Uterus (tissue), 3 donors: ENCODE measurements at regions not wholly inside any gene's neighbourhood (a gene's known extent, or its start where the extent isn't known, plus 50 kb on each side); places are given as distances from the start of the nearest gene placed in this dataset.

Source experiments
- DNase-seq, 2 donors: peaks; one replicate each; pipeline ENCODE4 v3.0.0-alpha.2; 2019 to 2020
- H3K27ac ChIP-seq, 2 donors: fragments of 200-600 bp; sonication (generic); 1 replicate in 1 of 2; 2 replicates in 1 of 2; pipeline ENCODE4 v1.5.1; 2016 to 2018
- H3K27me3 ChIP-seq, 2 donors: fragments of 200-600 bp; sonication (generic); one replicate each; pipeline ENCODE4 v1.5.1; 2018 to 2019; ENCODE audit warnings: control low read depth in 1 of 2
- H3K36me3 ChIP-seq, 2 donors: fragments of 200-600 bp; sonication (generic); one replicate each; pipeline ENCODE4 v1.5.1; 2019; ENCODE audit warnings: control low read depth in 1 of 2
- H3K4me1 ChIP-seq, 2 donors: fragments of 200-600 bp; sonication (generic); one replicate each; pipeline ENCODE4 v1.5.1; 2018 to 2019; ENCODE audit warnings: control low read depth in 1 of 2
- H3K4me3 ChIP-seq, 2 donors: fragments of 200-600 bp; sonication (generic); 1 replicate in 1 of 2; 2 replicates in 1 of 2; pipeline ENCODE4 v1.5.1; 2018 to 2019; ENCODE audit warnings: mild to moderate bottlenecking in 1 of 2
- H3K9me3 ChIP-seq, 2 donors: fragments of 200-600 bp; sonication (generic); one replicate each; pipeline ENCODE4 v1.5.1; 2019; ENCODE audit warnings: control low read depth in 1 of 2
- CTCF ChIP-seq, 4 experiments: fragments of 200-600 bp in 2 of 4; fragments of 450-650 bp in 2 of 4; sonication (generic) in 2 of 4; IDR thresholded peaks; one replicate each; pipeline ENCODE4 v1.5.1; 2016 to 2019; ENCODE audit warnings: antibody characterized with exemption in 4 of 4, mild to moderate bottlenecking in 2 of 4, moderate library complexity in 1 of 4
- POLR2A ChIP-seq, 2 donors: fragments of 450-650 bp; IDR thresholded peaks; one replicate each; pipeline ENCODE4 v1.6.1; 2016; ENCODE audit warnings: antibody characterized with exemption in 2 of 2, mild to moderate bottlenecking in 1 of 2, moderate library complexity in 1 of 2
- intact Hi-C: fragments of 100-400 bp; cut with DNase I; formaldehyde crosslinking; loops from one replicate; pipeline ENCODE4 v1.15.1; 2023; ENCODE audit warnings: low total_unique reads
- donor health status: DM: yes; HTN: yes; CAD: no.

- Histone ChIP-seq H3K27me3 (no peaks in the 10 kb centered on the region), H3K4me3 (no peak overlapping the region), H3K9me3 (no peaks in the 10 kb centered on the region), H3K36me3 (no peaks in the 10 kb centered on the region), H3K4me1 (no peaks in the 10 kb centered on the region), H3K27ac (no peak overlapping the region)
- intact Hi-C loops = no loop called here
- DNase-seq = no peak
- no peak for TF ChIP-seq CTCF (IDR thresholded peaks at IDR 0.05)
- no peak for TF ChIP-seq POLR2A (IDR thresholded peaks at IDR 0.05)
These were observed 127.1 kb downstream of the HDGFL1 start for GRCh38 chr6:22696481-22696880.

- H3K27me3 ChIP-seq = no peaks in the 10 kb centered on the region
- H3K36me3 ChIP-seq = no peaks in the 10 kb centered on the region
- TF ChIP-seq CTCF (IDR thresholded peaks at IDR 0.05) (no peak), POLR2A (IDR thresholded peaks at IDR 0.05) (no peak)
- no peak for DNase-seq
- H3K27ac ChIP-seq = no peak overlapping the region
- no peak overlapping the region for H3K4me3 ChIP-seq
- intact Hi-C loops = no loop called here
- H3K4me1 ChIP-seq = no peaks in the 10 kb centered on the region
- H3K9me3 ChIP-seq = no peaks in the 10 kb centered on the region
These were observed 127.9 kb downstream of the HDGFL1 start for GRCh38 chr6:22697306-22697705.

- no peak for TF ChIP-seq POLR2A (IDR thresholded peaks at IDR 0.05)
- TF ChIP-seq CTCF (IDR thresholded peaks at IDR 0.05) = no peak
- no peaks in the 10 kb centered on the region for H3K27me3 ChIP-seq
- no peaks in the 10 kb centered on the region for H3K36me3 ChIP-seq
- H3K4me1 ChIP-seq = no peaks in the 10 kb centered on the region
- DNase-seq = no peak
- no peak overlapping the region for H3K4me3 ChIP-seq
- intact Hi-C loops = no loop called here
- H3K9me3 ChIP-seq = no peaks in the 10 kb centered on the region
- H3K27ac ChIP-seq = no peak overlapping the region
These were observed 129.8 kb downstream of the HDGFL1 start for GRCh38 chr6:22699151-22699550.

GRCh38 chr6:22706651-22707050 is 137.3 kb downstream of the HDGFL1 start:
- peak overlapping the region; percentile 30 to 37 for H3K27ac ChIP-seq

GRCh38 chr6:22708469-22708868 is 139.1 kb downstream of the HDGFL1 start:
- no peak for DNase-seq
- Histone ChIP-seq H3K27ac (peak overlapping the region in 1 of 2 donors; percentile 4), H3K4me1 (peaks cover 0 to 7% of the 10 kb centered on the region in 2 donors), H3K36me3 (no peaks in the 10 kb centered on the region), H3K27me3 (no peaks in the 10 kb centered on the region), H3K9me3 (no peaks in the 10 kb centered on the region), H3K4me3 (no peak overlapping the region)
- TF ChIP-seq CTCF (IDR thresholded peaks at IDR 0.05) (no peak), POLR2A (IDR thresholded peaks at IDR 0.05) (no peak)
- intact Hi-C loops = no loop called here

More at GRCh38 chr6:22706651-22707050, 137.3 kb downstream of the HDGFL1 start:
- TF ChIP-seq CTCF (IDR thresholded peaks at IDR 0.05) (no peak), POLR2A (IDR thresholded peaks at IDR 0.05) (no peak)
- Histone ChIP-seq H3K4me1 (peaks cover 0 to 7% of the 10 kb centered on the region in 2 donors), H3K4me3 (no peak overlapping the region), H3K36me3 (no peaks in the 10 kb centered on the region), H3K27me3 (no peaks in the 10 kb centered on the region), H3K9me3 (no peaks in the 10 kb centered on the region)
- no peak for DNase-seq
- intact Hi-C loops = no loop called here
